Activated gamma-delta T cell treated with anti-CD3 and anti-CD28 coated beads, Interleukin-2, amount 50 U/mL, for 16 hours (primary cell): ENCODE measurements at regions not wholly inside any gene's neighbourhood (a gene's known extent, or its start where the extent isn't known, plus 50 kb on each side); places are given as distances from the start of the nearest gene placed in this dataset.
"Not testable (repeated sequence)": the region's sequence is repeated elsewhere in the genome, so short reads cannot be mapped to it uniquely, and the experiment has no call there.

ENCODE experiments used
- DNase-seq: peaks from one replicate; pipeline ENCODE4 v3.0.0-alpha.2; 2020; ENCODE audit warnings: low read depth

- DNase-seq: no peak
Observed at GRCh38 chrX:8105531-8105930, 65.5 kb downstream of the VCX2 start.

- DNase-seq: no peak
Observed at GRCh38 chrX:8103655-8104054, 67.4 kb downstream of the VCX2 start.

- no peak for DNase-seq
Observed at GRCh38 chrX:8091510-8091909, 79.6 kb downstream of the VCX2 start.

GRCh38 chrX:8090906-8091305, 80.2 kb downstream of the VCX2 start:
- no peak for DNase-seq

GRCh38 chrX:8090482-8090881, 80.6 kb downstream of the VCX2 start:
- no peak for DNase-seq

GRCh38 chrX:8089141-8089540, 81.9 kb downstream of the VCX2 start:
- no peak for DNase-seq

GRCh38 chrX:8084006-8084405, 87.1 kb downstream of the VCX2 start:
- no peak for DNase-seq

GRCh38 chrX:8083286-8083685, 87.8 kb downstream of the VCX2 start:
- no peak for DNase-seq

- DNase-seq: no peak
Observed at GRCh38 chrX:8075636-8076035, 95.4 kb downstream of the VCX2 start.

- no peak for DNase-seq
Observed at GRCh38 chrX:8067754-8068462, 103.2 kb downstream of the VCX2 start.

GRCh38 chrX:8052909-8053308, 118.2 kb downstream of the VCX2 start:
- no peak for DNase-seq

GRCh38 chrX:8049827-8050226, 121.2 kb downstream of the VCX2 start:
- DNase-seq: no peak

- no peak for DNase-seq
Observed at GRCh38 chrX:8048466-8048865, 121.3 kb upstream of the PNPLA4 start.

GRCh38 chrX:8044947-8045346, 117.7 kb upstream of the PNPLA4 start:
- no peak for DNase-seq

- no peak for DNase-seq
Observed at GRCh38 chrX:8043546-8043945, 116.3 kb upstream of the PNPLA4 start.

- DNase-seq: no peak
Observed at GRCh38 chrX:8043121-8043520, 115.9 kb upstream of the PNPLA4 start.

GRCh38 chrX:8042304-8042703, 115.1 kb upstream of the PNPLA4 start:
- DNase-seq: no peak

GRCh38 chrX:8039711-8040110, 112.5 kb upstream of the PNPLA4 start:
- DNase-seq: not testable (repeated sequence)

GRCh38 chrX:8037593-8038348, 110.6 kb upstream of the PNPLA4 start:
- DNase-seq: no peak

- DNase-seq: no peak
Observed at GRCh38 chrX:8036914-8037313, 109.7 kb upstream of the PNPLA4 start.

- DNase-seq: no peak
Observed at GRCh38 chrX:8034058-8034457, 106.8 kb upstream of the PNPLA4 start.

- DNase-seq: no peak
Observed at GRCh38 chrX:8033175-8033574, 106.0 kb upstream of the PNPLA4 start.

- no peak for DNase-seq
Observed at GRCh38 chrX:8030361-8030760, 103.1 kb upstream of the PNPLA4 start.

GRCh38 chrX:8027827-8028226, 100.6 kb upstream of the PNPLA4 start:
- no peak for DNase-seq
